Brain microvascular endothelial cell (primary cell): ENCODE measurements at regions not wholly inside any gene's neighbourhood (a gene's known extent, or its start where the extent isn't known, plus 50 kb on each side); places are given as distances from the start of the nearest gene placed in this dataset.

Experiments
- DNase-seq: peaks from one replicate; pipeline ENCODE4 v3.0.0-alpha.2; 2020
- H3K27ac ChIP-seq: fragments of 250-450 bp; sonication (Bioruptor Pico); 2 replicates; pipeline ENCODE4 v1.5.1; 2020; ENCODE audit warnings: mild to moderate bottlenecking, moderate library complexity
- H3K27me3 ChIP-seq: fragments of 250-450 bp; sonication (Bioruptor Pico); replicated peaks from 2 replicates; pipeline ENCODE4 v1.5.1; 2020; ENCODE audit warnings: mild to moderate bottlenecking
- H3K36me3 ChIP-seq: fragments of 250-450 bp; sonication (Bioruptor Pico); replicated peaks from 2 replicates; pipeline ENCODE4 v1.5.1; 2020; ENCODE audit warnings: mild to moderate bottlenecking
- H3K4me3 ChIP-seq: 2 replicates; pipeline ENCODE4 v1.5.1; 2011; ENCODE audit warnings: low read depth, mild to moderate bottlenecking, control low read depth, low read length, moderate library complexity
- in situ Hi-C: cut with HindIII; loops from 2 replicates; pipeline ENCODE4 v1.10.0; 2017; ENCODE audit warnings: low sequenced_read_pairs, low pct_ligation_motif_present
- TF ChIP-seq, protein P1 (sequence below): IDR thresholded peaks from 2 replicates; pipeline ENCODE4 v1.5.1; 2011; ENCODE audit warnings: low read depth, mild to moderate bottlenecking, moderate library complexity, low read length, control low read depth, inconsistent platforms; ENCODE audit errors: missing control alignments

DNA sequence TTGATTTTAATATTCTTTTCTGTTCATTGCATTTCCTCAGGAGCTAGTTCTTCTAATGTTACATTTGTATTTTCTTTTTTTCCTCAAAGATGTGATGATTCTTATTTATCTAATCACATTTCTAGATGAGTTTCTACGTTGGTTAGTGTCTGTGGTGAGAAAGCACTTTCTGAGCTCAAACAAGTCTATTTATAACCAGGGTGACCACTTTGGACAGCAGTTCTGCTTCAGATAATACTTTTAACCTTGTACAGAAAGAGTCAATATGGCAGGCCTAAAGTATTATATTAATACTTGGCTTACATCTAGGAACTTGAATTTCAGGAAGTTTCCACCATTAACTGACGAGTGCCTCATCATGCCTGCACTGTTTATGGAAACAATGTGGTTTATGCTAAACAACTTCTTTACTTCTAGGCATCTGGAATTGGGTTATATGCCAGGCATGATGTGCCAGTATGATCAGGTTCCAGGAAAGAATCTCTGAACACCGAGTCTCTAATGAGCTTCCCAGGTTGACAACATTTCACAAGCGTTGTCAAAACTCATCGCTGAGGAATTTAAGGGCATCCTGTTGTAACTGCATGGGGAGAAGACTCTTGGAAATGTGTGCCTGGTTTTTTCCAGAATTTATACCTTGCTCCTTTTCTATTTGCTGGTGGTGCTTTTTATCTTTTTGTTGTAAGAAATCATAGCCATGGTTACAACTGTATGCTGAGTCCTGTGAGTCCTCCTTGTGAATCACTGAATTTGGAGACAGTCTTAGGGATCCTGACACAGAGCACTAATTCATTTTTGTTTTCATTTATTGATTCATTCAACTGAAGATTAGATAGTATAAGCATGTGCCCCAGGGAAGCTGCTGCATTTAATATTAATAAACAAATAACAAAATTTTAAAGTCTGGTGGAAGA lies 344.4 kb upstream of the PCDH9 start:
- no peaks in the 10 kb centered on the region for H3K27me3 ChIP-seq
- no peak overlapping the region for H3K27ac ChIP-seq
- in situ Hi-C loops, result no loop called here
- no peaks in the 10 kb centered on the region for H3K36me3 ChIP-seq
- no peak overlapping the region for H3K4me3 ChIP-seq
- TF ChIP-seq, protein P1, sequence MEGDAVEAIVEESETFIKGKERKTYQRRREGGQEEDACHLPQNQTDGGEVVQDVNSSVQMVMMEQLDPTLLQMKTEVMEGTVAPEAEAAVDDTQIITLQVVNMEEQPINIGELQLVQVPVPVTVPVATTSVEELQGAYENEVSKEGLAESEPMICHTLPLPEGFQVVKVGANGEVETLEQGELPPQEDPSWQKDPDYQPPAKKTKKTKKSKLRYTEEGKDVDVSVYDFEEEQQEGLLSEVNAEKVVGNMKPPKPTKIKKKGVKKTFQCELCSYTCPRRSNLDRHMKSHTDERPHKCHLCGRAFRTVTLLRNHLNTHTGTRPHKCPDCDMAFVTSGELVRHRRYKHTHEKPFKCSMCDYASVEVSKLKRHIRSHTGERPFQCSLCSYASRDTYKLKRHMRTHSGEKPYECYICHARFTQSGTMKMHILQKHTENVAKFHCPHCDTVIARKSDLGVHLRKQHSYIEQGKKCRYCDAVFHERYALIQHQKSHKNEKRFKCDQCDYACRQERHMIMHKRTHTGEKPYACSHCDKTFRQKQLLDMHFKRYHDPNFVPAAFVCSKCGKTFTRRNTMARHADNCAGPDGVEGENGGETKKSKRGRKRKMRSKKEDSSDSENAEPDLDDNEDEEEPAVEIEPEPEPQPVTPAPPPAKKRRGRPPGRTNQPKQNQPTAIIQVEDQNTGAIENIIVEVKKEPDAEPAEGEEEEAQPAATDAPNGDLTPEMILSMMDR, result no peak
- peak; percentile 20 for DNase-seq

DNA sequence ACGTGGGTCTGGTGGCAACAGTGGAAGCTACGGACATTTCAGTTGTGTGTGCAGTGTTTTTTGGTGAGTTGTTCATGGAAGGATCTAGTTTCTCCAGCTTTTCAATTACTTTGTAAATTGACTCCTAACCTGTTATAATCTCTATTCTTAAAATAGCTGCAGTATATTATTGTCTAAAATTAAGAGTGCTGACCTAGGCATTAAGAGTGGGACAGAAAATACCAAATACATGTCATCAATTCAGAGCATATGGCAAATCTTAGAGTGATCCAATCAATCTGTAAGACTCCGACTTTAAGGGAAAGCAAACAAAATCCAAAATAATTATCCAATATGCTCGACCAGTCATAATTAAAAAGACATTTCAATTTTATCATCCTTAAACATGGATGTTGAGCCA lies 338.1 kb upstream of the PCDH9 start:
- TF ChIP-seq, protein P1, result no peak
- DNase-seq, result no peak
- H3K36me3 ChIP-seq, result no peaks in the 10 kb centered on the region
- H3K4me3 ChIP-seq, result no peak overlapping the region
- in situ Hi-C loops, result no loop called here
- no peaks in the 10 kb centered on the region for H3K27me3 ChIP-seq
- H3K27ac ChIP-seq, result no peak overlapping the region

DNA sequence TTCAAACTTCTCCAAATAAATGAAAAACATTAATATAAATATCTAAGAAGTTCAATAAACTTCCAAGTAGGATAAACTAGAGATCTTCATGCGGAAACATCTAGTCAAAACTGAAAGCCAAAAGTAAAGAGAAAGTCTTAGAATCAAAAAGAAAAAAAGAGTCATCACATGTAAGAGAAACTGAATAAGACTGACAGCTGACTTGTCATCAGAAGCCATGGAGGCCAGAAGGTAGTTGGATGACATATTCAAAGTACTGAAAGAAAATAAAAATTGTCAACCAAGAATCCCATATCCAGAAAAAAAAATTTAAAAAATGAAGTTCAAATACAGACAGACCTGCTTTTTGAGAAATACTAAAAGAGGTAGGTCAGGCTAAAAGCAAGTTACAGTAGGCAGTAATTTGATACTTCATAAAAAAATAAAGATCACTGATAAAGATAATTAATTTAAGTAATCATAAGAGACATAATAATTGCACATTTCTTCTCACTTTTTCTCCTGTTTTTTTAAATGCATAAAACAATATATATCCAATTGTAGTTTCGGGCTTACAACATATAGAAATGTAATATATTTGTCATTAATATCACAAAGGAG lies 327.6 kb upstream of the PCDH9 start:
- Histone ChIP-seq H3K36me3 (no peaks in the 10 kb centered on the region), H3K27ac (no peak overlapping the region), H3K4me3 (no peak overlapping the region), H3K27me3 (no peaks in the 10 kb centered on the region)
- TF ChIP-seq, protein P1, result no peak
- in situ Hi-C loops, result no loop called here
- DNase-seq, result no peak

DNA sequence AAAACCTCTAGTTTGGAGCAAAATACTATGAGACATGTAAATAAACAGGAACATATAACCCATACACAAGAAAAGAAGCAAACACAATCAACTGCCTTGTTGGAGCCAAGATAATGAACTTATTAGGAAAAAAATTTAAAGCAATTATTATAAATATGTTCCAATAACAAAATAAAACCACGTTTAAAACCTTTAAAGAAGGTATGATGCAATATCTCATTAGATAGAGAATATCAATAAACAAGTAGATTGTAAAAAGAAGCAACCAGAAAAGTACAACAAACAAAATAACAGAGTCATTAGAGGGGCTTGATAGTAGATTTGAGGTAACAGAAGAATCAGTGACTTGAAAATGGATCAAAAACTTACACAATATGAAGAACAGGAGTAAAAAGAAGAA lies 327.0 kb upstream of the PCDH9 start:
- DNase-seq, result no peak
- H3K27me3 ChIP-seq, result no peaks in the 10 kb centered on the region
- no peak overlapping the region for H3K4me3 ChIP-seq
- H3K36me3 ChIP-seq, result no peaks in the 10 kb centered on the region
- no peak overlapping the region for H3K27ac ChIP-seq
- in situ Hi-C loops, result no loop called here
- TF ChIP-seq, protein P1, result no peak

DNA sequence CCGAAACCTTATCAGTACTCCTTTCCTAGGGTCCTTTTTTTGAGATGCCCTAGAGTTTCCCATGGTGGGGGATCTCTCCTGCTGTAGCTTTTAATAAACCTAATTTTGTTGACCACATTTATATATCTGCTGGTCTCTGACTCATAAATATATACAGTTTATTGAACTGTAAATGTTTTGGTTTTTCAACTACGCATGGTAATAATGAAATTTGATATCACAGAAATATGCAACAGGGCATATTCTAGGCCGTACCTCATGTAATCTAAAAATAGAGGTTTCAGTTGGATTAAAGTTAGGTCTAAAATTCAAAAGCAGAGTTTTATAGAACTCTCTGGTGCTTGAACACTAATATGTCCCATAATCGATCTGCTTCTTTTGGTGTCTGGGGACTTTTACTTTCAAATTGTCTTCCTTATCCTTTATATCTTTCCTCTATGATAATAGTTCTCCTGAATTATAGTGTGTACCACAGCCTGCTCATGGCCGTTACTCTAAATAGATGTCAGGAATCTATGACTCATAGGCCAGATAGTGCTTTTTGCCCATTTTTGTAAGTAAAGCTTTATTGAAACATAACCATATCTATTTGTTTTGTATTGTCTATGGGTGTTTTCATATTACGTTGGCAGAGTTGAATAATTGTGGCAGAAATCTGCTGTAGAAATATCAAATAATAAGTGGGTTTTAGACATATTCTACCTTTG lies 324.8 kb upstream of the PCDH9 start:
- Histone ChIP-seq H3K27ac (peak overlapping the region; percentile 31), H3K27me3 (no peaks in the 10 kb centered on the region), H3K36me3 (no peaks in the 10 kb centered on the region), H3K4me3 (no peak overlapping the region)
- TF ChIP-seq, protein P1, result no peak
- peak; percentile 34 for DNase-seq
- in situ Hi-C loops, result no loop called here
